Natural killer cell (primary cell): ENCODE measurements at regions not wholly inside any gene's neighbourhood (a gene's known extent, or its start where the extent isn't known, plus 50 kb on each side); places are given as distances from the start of the nearest gene placed in this dataset.

Source experiments
- ATAC-seq, 3 donors: fragments of 150-1000 bp in 2 of 3; fragments of 200-7000 bp in 1 of 3; cut with Tn5 transposase; 1 replicate in 1 of 3; 2 replicates in 2 of 3; pipeline ENCODE4 v1.10.0; 2021; ENCODE audit warnings: mild to moderate bottlenecking in 2 of 3, moderate library complexity in 2 of 3
- DNase-seq, 2 donors: peaks; one replicate each; pipeline versions ENCODE4 v3.0.0 to v3.0.0-alpha.2; 2013 to 2021; ENCODE audit warnings: mixed read lengths in 1 of 2
- H3K27ac ChIP-seq: one replicate; pipeline ENCODE4 v1.5.1; 2013; ENCODE audit warnings: mild to moderate bottlenecking, low read length
- H3K27me3 ChIP-seq: one replicate; pipeline ENCODE4 v1.6.1; 2013; ENCODE audit warnings: low read length; ENCODE audit not compliant: control insufficient read depth, insufficient read depth
- H3K36me3 ChIP-seq: one replicate; pipeline ENCODE4 v1.6.1; 2013; ENCODE audit warnings: low read length; ENCODE audit not compliant: control insufficient read depth, insufficient read depth
- H3K4me1 ChIP-seq: one replicate; pipeline ENCODE4 v1.6.1; 2013; ENCODE audit warnings: low read length; ENCODE audit not compliant: control insufficient read depth, insufficient read depth
- H3K4me3 ChIP-seq: one replicate; pipeline ENCODE4 v1.5.1; 2013; ENCODE audit warnings: low read length
- H3K9me3 ChIP-seq: one replicate; pipeline ENCODE4 v1.6.1; 2013; ENCODE audit warnings: low read length; ENCODE audit not compliant: control insufficient read depth, insufficient read depth
- H3K27ac Mint-ChIP-seq, 2 donors: one replicate each; pipeline ENCODE4 v1.8.0; 2022; ENCODE audit warnings: mild to moderate bottlenecking in 2 of 2, mixed read lengths in 2 of 2, moderate library complexity in 1 of 2
- H3K27me3 Mint-ChIP-seq, 2 donors: one replicate each; pipeline ENCODE4 v1.8.0; 2022; ENCODE audit warnings: low read depth in 2 of 2, mixed read lengths in 2 of 2
- H3K36me3 Mint-ChIP-seq: one replicate; pipeline ENCODE4 v1.8.0; 2022; ENCODE audit warnings: mixed read lengths
- H3K4me1 Mint-ChIP-seq, 2 donors: one replicate each; pipeline ENCODE4 v1.8.0; 2022; ENCODE audit warnings: mixed read lengths in 2 of 2
- H3K4me3 Mint-ChIP-seq: one replicate; pipeline ENCODE4 v1.8.0; 2022; ENCODE audit warnings: mild to moderate bottlenecking, moderate library complexity, mixed read lengths
- H3K9me3 Mint-ChIP-seq, 2 donors: one replicate each; pipeline ENCODE4 v1.8.0; 2022; ENCODE audit warnings: mixed read lengths in 2 of 2
- WGBS: methylation state at CpG from one replicate; pipeline ENCODE4 v1.1.7; 2013; ENCODE audit warnings: missing lambda C conversion rate; ENCODE audit not compliant: insufficient coverage; 5-methylcytosine and 5-hydroxymethylcytosine counted together
- intact Hi-C: fragments of 100-400 bp; cut with micrococcal nuclease; formaldehyde crosslinking; loops from one replicate; pipeline ENCODE4 v1.14.2; 2022
- TF ChIP-seq, protein P1 (sequence below): fragments of 200-600 bp; IDR thresholded peaks from one replicate; pipeline ENCODE4 v1.8.0; 2022; ENCODE audit warnings: antibody characterized with exemption

DNA sequence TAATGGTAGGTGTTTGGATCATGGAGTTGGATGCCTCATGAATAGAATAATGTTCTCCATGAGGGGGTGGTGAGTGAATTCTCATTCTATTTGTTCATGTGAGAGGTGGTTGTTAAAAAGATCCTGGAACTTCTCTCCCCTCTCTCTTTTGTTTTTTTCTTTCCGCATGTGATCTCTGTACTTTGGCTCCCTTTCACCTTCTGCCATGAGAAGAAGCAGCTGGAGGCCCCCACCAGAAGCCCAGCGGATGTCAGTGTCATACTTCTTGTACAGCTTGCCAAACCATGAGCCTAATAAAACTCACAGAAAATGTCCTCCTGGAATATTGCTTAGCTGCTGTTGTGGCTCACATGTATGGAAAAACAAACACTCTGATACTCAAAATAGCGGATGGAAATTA lies 1212.3 kb upstream of the NCAM2 start:
- Histone ChIP-seq H3K4me3 (no peak overlapping the region), H3K27ac (no peak overlapping the region), H3K9me3 (peaks cover 10% of the 10 kb centered on the region), H3K36me3 (no peaks in the 10 kb centered on the region), H3K4me1 (no peaks in the 10 kb centered on the region), H3K27me3 (no peaks in the 10 kb centered on the region)
- intact Hi-C loops = no loop called here
- no peak for ATAC-seq
- TF ChIP-seq, protein P1, sequence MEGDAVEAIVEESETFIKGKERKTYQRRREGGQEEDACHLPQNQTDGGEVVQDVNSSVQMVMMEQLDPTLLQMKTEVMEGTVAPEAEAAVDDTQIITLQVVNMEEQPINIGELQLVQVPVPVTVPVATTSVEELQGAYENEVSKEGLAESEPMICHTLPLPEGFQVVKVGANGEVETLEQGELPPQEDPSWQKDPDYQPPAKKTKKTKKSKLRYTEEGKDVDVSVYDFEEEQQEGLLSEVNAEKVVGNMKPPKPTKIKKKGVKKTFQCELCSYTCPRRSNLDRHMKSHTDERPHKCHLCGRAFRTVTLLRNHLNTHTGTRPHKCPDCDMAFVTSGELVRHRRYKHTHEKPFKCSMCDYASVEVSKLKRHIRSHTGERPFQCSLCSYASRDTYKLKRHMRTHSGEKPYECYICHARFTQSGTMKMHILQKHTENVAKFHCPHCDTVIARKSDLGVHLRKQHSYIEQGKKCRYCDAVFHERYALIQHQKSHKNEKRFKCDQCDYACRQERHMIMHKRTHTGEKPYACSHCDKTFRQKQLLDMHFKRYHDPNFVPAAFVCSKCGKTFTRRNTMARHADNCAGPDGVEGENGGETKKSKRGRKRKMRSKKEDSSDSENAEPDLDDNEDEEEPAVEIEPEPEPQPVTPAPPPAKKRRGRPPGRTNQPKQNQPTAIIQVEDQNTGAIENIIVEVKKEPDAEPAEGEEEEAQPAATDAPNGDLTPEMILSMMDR = no peak
- peaks cover 6 to 17% of the 10 kb centered on the region in 2 donors for H3K9me3 Mint-ChIP-seq
- peaks cover 8% of the 10 kb centered on the region for H3K36me3 Mint-ChIP-seq
- H3K4me1 Mint-ChIP-seq = no peaks in the 10 kb centered on the region
- H3K27ac Mint-ChIP-seq = no peak overlapping the region
- 94% methylated on average over 2 of the region's 3 CpGs for WGBS
- H3K4me3 Mint-ChIP-seq = no peak overlapping the region
- no peak for DNase-seq
- H3K27me3 Mint-ChIP-seq = no peaks in the 10 kb centered on the region

DNA sequence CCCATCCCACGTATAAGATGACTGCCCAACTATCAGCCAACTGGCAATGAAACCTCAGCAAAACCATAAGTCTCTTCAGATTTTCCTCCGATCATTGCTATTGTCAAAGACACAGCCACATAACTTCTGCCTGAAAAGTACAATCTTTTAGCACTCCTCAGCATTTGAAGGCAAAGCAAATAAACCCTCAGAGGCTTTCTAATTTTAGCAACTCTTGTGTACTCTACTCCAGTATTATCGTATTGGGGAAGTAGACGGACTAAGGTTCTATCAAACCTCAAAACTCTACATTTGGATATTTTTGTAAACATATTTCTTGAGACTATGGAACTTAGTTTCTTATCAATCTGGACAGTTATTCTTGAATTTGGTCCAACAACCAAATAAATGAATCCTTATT lies 1206.2 kb upstream of the NCAM2 start:
- DNase-seq (no peak), ATAC-seq (no peak)
- Mint-ChIP-seq H3K36me3 (no peaks in the 10 kb centered on the region), H3K9me3 (peaks cover 3 to 5% of the 10 kb centered on the region in 2 donors), H3K4me1 (no peaks in the 10 kb centered on the region), H3K4me3 (no peak overlapping the region), H3K27ac (no peak overlapping the region), H3K27me3 (no peaks in the 10 kb centered on the region)
- no peak overlapping the region for H3K4me3 ChIP-seq
- TF ChIP-seq, protein P1 = no peak
- no peaks in the 10 kb centered on the region for H3K27me3 ChIP-seq
- intact Hi-C loops = no loop called here
- WGBS = 87% methylated on average over 2 of the region's 4 CpGs
- no peaks in the 10 kb centered on the region for H3K36me3 ChIP-seq
- H3K9me3 ChIP-seq = no peaks in the 10 kb centered on the region
- H3K4me1 ChIP-seq = no peaks in the 10 kb centered on the region
- H3K27ac ChIP-seq = no peak overlapping the region

DNA sequence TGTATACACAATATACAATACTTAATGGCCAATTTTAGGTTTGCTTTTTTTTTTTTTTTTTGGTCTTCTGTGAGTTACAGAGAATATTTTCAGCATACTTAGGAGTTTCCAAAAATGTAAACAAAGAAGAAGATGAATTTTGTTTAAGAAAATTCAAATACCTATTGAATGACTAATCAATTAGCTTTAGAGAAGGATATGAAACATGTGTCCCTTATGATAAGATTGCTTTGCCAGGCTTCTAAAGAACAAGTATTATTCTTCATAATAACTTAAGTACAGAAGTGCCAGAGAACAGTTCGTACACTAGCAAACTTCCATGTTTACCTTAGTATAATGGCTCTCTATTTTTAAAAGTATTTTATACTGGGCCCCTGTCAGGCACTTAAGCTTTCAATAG lies 1191.0 kb upstream of the NCAM2 start:
- H3K9me3 Mint-ChIP-seq = peaks cover 0 to 6% of the 10 kb centered on the region in 2 donors
- Histone ChIP-seq H3K4me3 (no peak overlapping the region), H3K36me3 (no peaks in the 10 kb centered on the region), H3K27ac (no peak overlapping the region), H3K9me3 (no peaks in the 10 kb centered on the region), H3K27me3 (no peaks in the 10 kb centered on the region), H3K4me1 (no peaks in the 10 kb centered on the region)
- TF ChIP-seq, protein P1 = no peak
- H3K4me1 Mint-ChIP-seq = no peaks in the 10 kb centered on the region
- ATAC-seq (no peak), DNase-seq (no peak)
- intact Hi-C loops = no loop called here
- H3K4me3 Mint-ChIP-seq = no peak overlapping the region
- H3K27ac Mint-ChIP-seq = no peak overlapping the region
- H3K27me3 Mint-ChIP-seq = no peaks in the 10 kb centered on the region
- no CpG with 5 or more reads among the region's 1 CpG for WGBS
- no peaks in the 10 kb centered on the region for H3K36me3 Mint-ChIP-seq

DNA sequence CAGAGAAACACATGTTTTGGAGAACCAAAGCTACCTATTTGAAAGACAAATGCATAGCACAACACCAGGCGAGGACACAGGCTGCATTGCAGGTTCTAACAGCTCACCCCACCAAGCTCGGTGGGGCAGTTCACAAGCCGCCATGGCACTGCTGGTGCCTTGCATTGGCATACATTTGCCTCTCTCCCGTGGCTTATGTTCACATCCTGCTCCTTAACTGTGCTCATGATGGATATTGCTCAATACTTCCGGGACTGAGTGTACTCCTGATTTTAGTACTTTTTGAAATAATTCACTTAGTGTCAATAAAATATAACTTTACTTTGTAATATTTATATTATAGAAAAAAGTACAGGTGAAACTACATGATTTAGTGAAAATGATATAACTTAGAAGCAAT lies 1187.4 kb upstream of the NCAM2 start:
- whole genome bisulfite sequencing = 54% methylated on average over 4 of the region's 5 CpGs

More for the DNA sequence above, 1187.4 kb upstream of the NCAM2 start:
- H3K4me1 Mint-ChIP-seq = no peaks in the 10 kb centered on the region
- Histone ChIP-seq H3K4me3 (no peak overlapping the region), H3K36me3 (no peaks in the 10 kb centered on the region), H3K9me3 (no peaks in the 10 kb centered on the region), H3K4me1 (no peaks in the 10 kb centered on the region), H3K27ac (no peak overlapping the region), H3K27me3 (no peaks in the 10 kb centered on the region)
- H3K27me3 Mint-ChIP-seq = no peaks in the 10 kb centered on the region
- DNase-seq = no peak
- no peak overlapping the region for H3K27ac Mint-ChIP-seq
- intact Hi-C loops = no loop called here
- no peaks in the 10 kb centered on the region for H3K36me3 Mint-ChIP-seq
- TF ChIP-seq, protein P1 = no peak
- no peak overlapping the region for H3K4me3 Mint-ChIP-seq
- no peak for ATAC-seq
- H3K9me3 Mint-ChIP-seq = peaks cover 0 to 10% of the 10 kb centered on the region in 2 donors
